ENCODE measurements at regions not wholly inside any gene's neighbourhood (a gene's known extent, or its start where the extent isn't known, plus 50 kb on each side); places are given as distances from the start of the nearest gene placed in this dataset.

GRCh38 chr16:79850348-79850747 lies 249.8 kb upstream of the MAF start:
- TF ChIP-seq CTCF (IDR thresholded peaks at IDR 0.05) = no peak
- TF ChIP-seq EZH2 (IDR thresholded peaks at IDR 0.05; ENCODE audit: borderline replicate concordance, insufficient read depth, low read depth, low read length, poor library complexity, severe bottlenecking) = no peak
